ENCODE measurements at regions not wholly inside any gene's neighbourhood (a gene's known extent, or its start where the extent isn't known, plus 50 kb on each side); places are given as distances from the start of the nearest gene placed in this dataset.

GRCh38 chr7:13560441-13560840, 429.0 kb downstream of the ETV1 start:
- Histone ChIP-seq H3K27me3 (no peaks in the 10 kb centered on the region), H3K36me3 (no peaks in the 10 kb centered on the region), H3K27ac (no peak overlapping the region), H3K4me3 (no peak overlapping the region), H3K9me3 (no peaks in the 10 kb centered on the region), H3K4me1 (no peaks in the 10 kb centered on the region)
- DNase-seq = no peak
- intact Hi-C loops (cut with DNase I) = no loop called here
- TF ChIP-seq CTCF (IDR thresholded peaks at IDR 0.05) = no peak
- ATAC-seq = no peak

GRCh38 chr7:13563257-13563656, 426.2 kb downstream of the ETV1 start:
- Histone ChIP-seq H3K36me3 (no peaks in the 10 kb centered on the region), H3K27ac (no peak overlapping the region), H3K27me3 (no peaks in the 10 kb centered on the region), H3K4me3 (no peak overlapping the region), H3K9me3 (peaks cover 0 to 5% (median 0%) of the 10 kb centered on the region in 11 donors), H3K4me1 (no peaks in the 10 kb centered on the region)
- no peak for TF ChIP-seq CTCF (IDR thresholded peaks at IDR 0.05)
- intact Hi-C loops (cut with DNase I) = no loop called here
- no peak for DNase-seq
- no peak for ATAC-seq
- WGBS, 2 donors = 89 to 93% methylated on average over 3 of the region's 3 CpGs

- intact Hi-C loops (cut with DNase I) = no loop called here
- 62 to 65% methylated on average over 5 of the region's 5 CpGs for WGBS, 2 donors
- Histone ChIP-seq H3K27me3 (no peaks in the 10 kb centered on the region), H3K27ac (no peak overlapping the region), H3K36me3 (no peaks in the 10 kb centered on the region), H3K4me1 (no peaks in the 10 kb centered on the region), H3K4me3 (no peak overlapping the region), H3K9me3 (peaks cover 0 to 5% (median 0%) of the 10 kb centered on the region in 11 donors)
- no peak for TF ChIP-seq CTCF (IDR thresholded peaks at IDR 0.05)
- peak in 4 of 8 donors; percentile 47 to 69 (median 58) for ATAC-seq
- DNase-seq = peak in 1 of 2 donors; percentile 6
These were observed 425.8 kb downstream of the ETV1 start for GRCh38 chr7:13563680-13564079.

GRCh38 chr7:13577566-13578145, 411.8 kb downstream of the ETV1 start:
- no peaks in the 10 kb centered on the region for H3K4me1 ChIP-seq
- no peak overlapping the region for H3K27ac ChIP-seq
- intact Hi-C loops (cut with DNase I) = no loop called here
- DNase-seq = no peak
- no peak for ATAC-seq
- no peaks in the 10 kb centered on the region for H3K36me3 ChIP-seq
- H3K9me3 ChIP-seq = no peaks in the 10 kb centered on the region
- 61 to 65% methylated on average over 3 of the region's 3 CpGs for WGBS, 2 donors
- H3K4me3 ChIP-seq = no peak overlapping the region
- no peak for TF ChIP-seq CTCF (IDR thresholded peaks at IDR 0.05)
- no peaks in the 10 kb centered on the region for H3K27me3 ChIP-seq

Measured in heart right ventricle (tissue), 16 donors.